GM13977 (cell line): ENCODE measurements at regions not wholly inside any gene's neighbourhood (a gene's known extent, or its start where the extent isn't known, plus 50 kb on each side); places are given as distances from the start of the nearest gene placed in this dataset.

Source experiments
- DNase-seq: peaks from one replicate; pipeline ENCODE4 v3.0.0; 2012; ENCODE audit warnings: low spot score
- CTCF ChIP-seq: IDR thresholded peaks from 2 replicates; pipeline ENCODE4 v1.5.1; 2012; ENCODE audit warnings: mild to moderate bottlenecking, control low read depth; ENCODE audit not compliant: insufficient read depth; ENCODE audit errors: extremely low read depth, missing control alignments
- in situ Hi-C: fragments of 300-500 bp; cut with MboI; formaldehyde crosslinking; loops from one replicate; pipeline ENCODE4 v1.12.0; 2022; ENCODE audit warnings: low sequenced_read_pairs, low pct_unique_long_range_greater_than_20kb, mixed read lengths, inconsistent platforms; ENCODE audit not compliant: unreplicated experiment

- TF ChIP-seq CTCF: no peak
- in situ Hi-C loops: no loop called here
- DNase-seq: no peak
These were observed 212.3 kb upstream of the HEY2 start for GRCh38 chr6:125537090-125537489.

GRCh38 chr6:125539892-125540291, 209.5 kb upstream of the HEY2 start:
- in situ Hi-C loops: no loop called here
- no peak for TF ChIP-seq CTCF
- no peak for DNase-seq

- no peak for DNase-seq
- in situ Hi-C loops: no loop called here
- no peak for TF ChIP-seq CTCF
These were observed 204.6 kb upstream of the HEY2 start for GRCh38 chr6:125544819-125545218.

GRCh38 chr6:125546841-125547251, 202.6 kb upstream of the HEY2 start:
- DNase-seq: no peak
- in situ Hi-C loops: no loop called here
- no peak for TF ChIP-seq CTCF

- in situ Hi-C loops: no loop called here
- DNase-seq: no peak
- TF ChIP-seq CTCF: no peak
These were observed 202.1 kb upstream of the HEY2 start for GRCh38 chr6:125547381-125547780.

GRCh38 chr6:125549202-125549884, 200.1 kb upstream of the HEY2 start:
- TF ChIP-seq CTCF: no peak
- in situ Hi-C loops: no loop called here
- DNase-seq: no peak
